Mesenchymal stem cell (in vitro differentiated cells and primary cell): ENCODE measurements at regions not wholly inside any gene's neighbourhood (a gene's known extent, or its start where the extent isn't known, plus 50 kb on each side); places are given as distances from the start of the nearest gene placed in this dataset.

Experiments used
- DNase-seq: peaks from one replicate; pipeline ENCODE4 v3.0.0-alpha.2; 2013
- H2AFZ ChIP-seq: one replicate; pipeline ENCODE4 v1.6.1; 2013; ENCODE audit warnings: low read depth, mild to moderate bottlenecking, control low read depth, inconsistent platforms, low read length, moderate library complexity
- H2AK5ac ChIP-seq: 2 replicates; pipeline ENCODE4 v1.6.1; 2013; ENCODE audit warnings: low read length, moderate library complexity, mild to moderate bottlenecking, inconsistent platforms; ENCODE audit not compliant: severe bottlenecking
- H2BK120ac ChIP-seq: one replicate; pipeline ENCODE4 v1.6.1; 2013; ENCODE audit warnings: low read depth, mild to moderate bottlenecking, inconsistent platforms, low read length, moderate library complexity
- H2BK12ac ChIP-seq, 2 experiments: one replicate each; pipeline ENCODE4 v1.6.1; 2013; ENCODE audit warnings: inconsistent platforms in 2 of 2, low read length in 2 of 2, mild to moderate bottlenecking in 2 of 2, moderate library complexity in 2 of 2, control low read depth in 1 of 2
- H2BK15ac ChIP-seq: one replicate; pipeline ENCODE4 v1.6.1; 2013; ENCODE audit warnings: mild to moderate bottlenecking, low read depth, inconsistent platforms; ENCODE audit not compliant: poor library complexity, severe bottlenecking
- H2BK5ac ChIP-seq: 2 replicates; pipeline ENCODE4 v1.6.1; 2013; ENCODE audit warnings: low read depth, mild to moderate bottlenecking, low read length, control low read depth, inconsistent platforms; ENCODE audit not compliant: poor library complexity, severe bottlenecking
- H3K14ac ChIP-seq, 2 experiments: one replicate each; pipeline ENCODE4 v1.6.1; 2013; ENCODE audit warnings: inconsistent platforms in 2 of 2, low read length in 2 of 2, control low read depth in 1 of 2, mild to moderate bottlenecking in 1 of 2, moderate library complexity in 1 of 2
- H3K18ac ChIP-seq, 2 experiments: one replicate each; pipeline ENCODE4 v1.6.1; 2013; ENCODE audit warnings: inconsistent platforms in 2 of 2, low read length in 2 of 2, control low read depth in 1 of 2, low read depth in 1 of 2, mild to moderate bottlenecking in 1 of 2
- H3K23ac ChIP-seq, 2 experiments: one replicate each; pipeline ENCODE4 v1.6.1; 2013; ENCODE audit warnings: inconsistent platforms in 2 of 2, low read length in 2 of 2, mild to moderate bottlenecking in 2 of 2, moderate library complexity in 2 of 2, control low read depth in 1 of 2
- H3K27ac ChIP-seq: 2 replicates; pipeline ENCODE4 v1.5.1; 2013; ENCODE audit warnings: mild to moderate bottlenecking, moderate library complexity, low read length, control low read depth, inconsistent platforms; ENCODE audit not compliant: poor library complexity, severe bottlenecking
- H3K27me3 ChIP-seq, 2 experiments: 2 replicates each; pipeline versions ENCODE4 v1.6.1 to v1.7.0; 2013; ENCODE audit warnings: low read length in 2 of 2, mild to moderate bottlenecking in 2 of 2, moderate library complexity in 2 of 2, control low read depth in 1 of 2, inconsistent platforms in 1 of 2; ENCODE audit not compliant: control insufficient read depth in 1 of 2, insufficient read depth in 1 of 2
- H3K36me3 ChIP-seq, 2 experiments: 2 replicates each; pipeline versions ENCODE4 v1.6.1 to v1.7.0; 2013; ENCODE audit warnings: low read length in 2 of 2, control low read depth in 1 of 2, inconsistent platforms in 1 of 2, low read depth in 1 of 2, mild to moderate bottlenecking in 1 of 2; ENCODE audit not compliant: insufficient read depth in 2 of 2, control insufficient read depth in 1 of 2
- H3K4ac ChIP-seq, 2 experiments: one replicate each; pipeline ENCODE4 v1.6.1; 2013; ENCODE audit warnings: inconsistent platforms in 2 of 2, low read length in 2 of 2, mild to moderate bottlenecking in 2 of 2, moderate library complexity in 2 of 2, control low read depth in 1 of 2, low read depth in 1 of 2
- H3K4me1 ChIP-seq: 2 replicates; pipeline ENCODE4 v1.6.1; 2013; ENCODE audit warnings: low read depth, low read length, control low read depth; ENCODE audit not compliant: control insufficient read depth, insufficient read depth
- H3K4me2 ChIP-seq: 2 replicates; pipeline ENCODE4 v1.6.1; 2013; ENCODE audit warnings: low read length, mild to moderate bottlenecking, inconsistent platforms; ENCODE audit not compliant: poor library complexity, severe bottlenecking
- H3K4me3 ChIP-seq, 2 experiments: 2 replicates each; pipeline versions ENCODE4 v1.5.1 to v1.7.0; 2013; ENCODE audit warnings: low read length in 2 of 2, mild to moderate bottlenecking in 2 of 2, control low read depth in 1 of 2, low read depth in 1 of 2; ENCODE audit not compliant: insufficient read depth in 1 of 2
- H3K79me1 ChIP-seq: replicated peaks from 2 replicates; pipeline ENCODE4 v1.6.1; 2013; ENCODE audit warnings: mild to moderate bottlenecking, control low read depth, low read length, inconsistent platforms; ENCODE audit not compliant: poor library complexity, severe bottlenecking
- H3K9ac ChIP-seq: 2 replicates; pipeline ENCODE4 v1.7.0; 2013; ENCODE audit warnings: mild to moderate bottlenecking, low read length, moderate library complexity
- H3K9me3 ChIP-seq: 2 replicates; pipeline ENCODE4 v1.7.0; 2013; ENCODE audit warnings: mild to moderate bottlenecking, low read length; ENCODE audit not compliant: control insufficient read depth
- H4K8ac ChIP-seq: one replicate; pipeline ENCODE4 v1.6.1; 2013; ENCODE audit warnings: inconsistent platforms, mild to moderate bottlenecking, low read length, moderate library complexity
- H4K91ac ChIP-seq: one replicate; pipeline ENCODE4 v1.6.1; 2013; ENCODE audit warnings: mild to moderate bottlenecking, low read length, inconsistent platforms
- WGBS: methylation state at CpG from one replicate; pipeline ENCODE4 v1.1.7; 2013; ENCODE audit warnings: mixed read lengths; 5-methylcytosine and 5-hydroxymethylcytosine counted together

DNA sequence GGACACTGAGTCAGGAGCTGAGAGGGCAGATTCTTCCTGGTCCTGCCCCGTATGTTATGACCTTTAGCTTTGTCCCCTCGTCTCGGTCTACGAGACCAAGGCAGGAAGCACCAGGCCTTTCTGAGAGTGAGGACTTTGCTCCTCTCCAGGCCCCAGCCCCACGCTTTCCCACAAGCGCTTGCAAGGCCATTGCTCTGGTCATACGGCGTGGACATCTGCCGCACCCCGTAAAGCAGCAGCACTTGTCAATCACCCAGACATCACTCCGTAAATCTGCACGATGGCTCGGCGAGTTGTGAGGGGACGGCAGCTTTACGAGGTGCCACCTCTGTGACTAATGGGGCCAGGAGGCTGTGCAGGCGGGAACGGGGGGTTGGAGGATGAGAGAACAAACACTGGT lies 100.8 kb upstream of the TWIST2 start:
- no peak overlapping the region for H3K4me2 ChIP-seq
- H3K4me1 ChIP-seq: peaks cover 2% of the 10 kb centered on the region
- H3K27ac ChIP-seq: no peak overlapping the region
- H4K91ac ChIP-seq: no peak overlapping the region
- no peak overlapping the region for H2BK15ac ChIP-seq
- peaks cover 28% of the 10 kb centered on the region for H3K9me3 ChIP-seq
- H3K4ac ChIP-seq: no peak overlapping the region
- no peak overlapping the region for H3K14ac ChIP-seq
- H2AK5ac ChIP-seq: no peak overlapping the region
- H3K9ac ChIP-seq: no peak overlapping the region
- no peak overlapping the region for H2AFZ ChIP-seq
- H3K4me3 ChIP-seq: no peak overlapping the region
- H3K36me3 ChIP-seq: no peaks in the 10 kb centered on the region
- H3K79me1 ChIP-seq: no peaks in the 10 kb centered on the region
- H4K8ac ChIP-seq: no peak overlapping the region
- no peak for DNase-seq
- no peak overlapping the region for H3K18ac ChIP-seq
- H3K23ac ChIP-seq: no peak overlapping the region
- no peak overlapping the region for H2BK12ac ChIP-seq
- 91% methylated on average over 18 of the region's 18 CpGs for WGBS
- no peak overlapping the region for H2BK5ac ChIP-seq
- H2BK120ac ChIP-seq: no peak overlapping the region
- H3K27me3 ChIP-seq: peaks cover 0 to 2% of the 10 kb centered on the region in 2 experiments

DNA sequence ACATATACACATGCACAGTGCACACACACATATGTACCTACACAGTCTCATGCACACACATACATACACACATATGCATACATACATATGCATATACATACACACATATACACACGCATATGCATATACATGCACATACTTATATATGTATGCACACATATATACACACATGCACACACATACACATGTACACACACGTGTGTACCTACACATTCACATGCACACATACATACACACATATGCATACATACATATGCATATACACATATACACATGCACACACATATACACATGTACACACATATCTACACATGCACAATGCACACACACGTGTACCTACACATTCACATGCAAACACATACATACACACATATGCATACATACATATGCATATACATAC lies 100.3 kb upstream of the TWIST2 start:
- 56% methylated on average over 3 of the region's 3 CpGs for WGBS
- Histone ChIP-seq H3K18ac (no peak overlapping the region), H2BK12ac (no peak overlapping the region)

DNA sequence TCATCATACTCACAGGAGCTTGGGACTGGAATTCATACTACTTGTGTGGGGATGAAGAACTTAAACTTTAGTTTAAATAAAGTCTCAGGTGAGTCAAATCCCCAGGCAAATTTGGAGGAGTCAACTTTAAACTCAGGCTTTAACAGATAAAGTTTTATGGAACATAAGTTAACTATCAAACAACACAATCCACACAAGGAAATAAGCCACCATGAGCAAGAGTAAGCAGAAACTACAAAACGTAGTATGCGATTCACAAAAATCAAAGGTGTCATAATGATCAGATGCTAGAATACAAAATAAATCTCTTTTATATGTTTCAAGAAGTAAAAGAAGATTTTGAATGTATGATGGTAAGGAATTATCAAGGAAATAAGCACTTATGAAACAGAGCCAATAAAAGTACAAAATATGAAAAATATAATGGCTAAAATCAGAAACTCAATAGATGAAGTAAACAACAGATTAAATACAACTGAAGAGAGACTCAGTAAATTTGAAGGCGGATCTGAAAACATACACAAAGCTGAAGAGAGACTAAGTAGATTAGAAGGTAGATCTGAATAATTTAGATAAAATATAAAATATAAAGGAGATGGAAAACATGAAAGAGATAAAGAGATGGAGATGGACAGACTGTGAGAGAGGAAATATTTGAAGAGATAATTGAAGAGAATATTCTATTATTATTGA lies 97.5 kb upstream of the TWIST2 start:
- Histone ChIP-seq H3K23ac (no peak overlapping the region), H4K91ac (no peak overlapping the region), H4K8ac (no peak overlapping the region), H2BK120ac (no peak overlapping the region), H3K4me3 (no peak overlapping the region), H3K4me2 (no peak overlapping the region), H3K9me3 (peaks cover 28% of the 10 kb centered on the region), H2BK12ac (no peak overlapping the region), H3K79me1 (no peaks in the 10 kb centered on the region), H3K27ac (no peak overlapping the region), H3K36me3 (no peaks in the 10 kb centered on the region), H3K4me1 (no peaks in the 10 kb centered on the region), H3K9ac (no peak overlapping the region), H2AFZ (no peak overlapping the region), H2AK5ac (no peak overlapping the region), H2BK15ac (no peak overlapping the region), H3K18ac (no peak overlapping the region), H3K4ac (no peak overlapping the region), H3K27me3 (peaks cover 0 to 2% of the 10 kb centered on the region in 2 experiments), H2BK5ac (no peak overlapping the region), H3K14ac (no peak overlapping the region)
- 86% methylated on average over 1 of the region's 3 CpGs for WGBS
- DNase-seq: no peak

More for the DNA sequence above, 100.3 kb upstream of the TWIST2 start:
- peaks cover 2% of the 10 kb centered on the region for H3K4me1 ChIP-seq
- no peak for DNase-seq
- no peak overlapping the region for H3K4me2 ChIP-seq
- no peaks in the 10 kb centered on the region for H3K79me1 ChIP-seq
- no peak overlapping the region for H3K4ac ChIP-seq
- H3K4me3 ChIP-seq: no peak overlapping the region
- H2BK5ac ChIP-seq: no peak overlapping the region
- no peak overlapping the region for H2BK120ac ChIP-seq
- no peaks in the 10 kb centered on the region for H3K36me3 ChIP-seq
- H2BK15ac ChIP-seq: no peak overlapping the region
- peaks cover 28% of the 10 kb centered on the region for H3K9me3 ChIP-seq
- H4K8ac ChIP-seq: no peak overlapping the region
- no peak overlapping the region for H3K9ac ChIP-seq
- H3K27ac ChIP-seq: no peak overlapping the region
- no peak overlapping the region for H2AFZ ChIP-seq
- H2AK5ac ChIP-seq: no peak overlapping the region
- no peak overlapping the region for H3K14ac ChIP-seq
- no peak overlapping the region for H3K23ac ChIP-seq
- H4K91ac ChIP-seq: no peak overlapping the region
- peaks cover 0 to 2% of the 10 kb centered on the region in 2 experiments for H3K27me3 ChIP-seq

DNA sequence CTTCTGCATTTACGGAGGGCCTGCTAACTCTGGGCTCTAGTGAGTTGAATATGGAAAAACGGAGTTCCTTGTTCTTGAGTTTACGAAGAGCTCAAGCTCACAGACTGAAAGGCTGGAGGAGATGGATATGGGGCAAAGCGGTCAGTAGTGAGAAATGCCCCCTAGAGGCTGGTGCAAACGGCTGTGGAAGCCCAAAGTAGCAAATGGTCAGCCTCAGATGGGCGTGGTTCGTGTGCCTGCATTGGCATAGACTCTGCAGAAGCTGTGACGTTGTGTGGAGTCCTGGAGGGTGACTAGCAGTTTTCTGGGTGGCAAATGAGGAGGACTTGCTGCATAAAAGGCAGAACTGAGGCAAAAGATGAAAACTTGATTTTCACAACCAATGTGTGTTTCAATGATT lies 93.6 kb upstream of the TWIST2 start:
- Histone ChIP-seq H3K14ac (no peak overlapping the region), H3K79me1 (no peaks in the 10 kb centered on the region), H2BK15ac (no peak overlapping the region), H3K9me3 (peaks cover 23% of the 10 kb centered on the region), H4K91ac (no peak overlapping the region), H3K4ac (no peak overlapping the region), H3K27me3 (no peaks in the 10 kb centered on the region), H3K27ac (no peak overlapping the region), H2AK5ac (no peak overlapping the region), H3K4me3 (no peak overlapping the region), H2BK5ac (no peak overlapping the region), H3K4me1 (no peaks in the 10 kb centered on the region), H2BK120ac (no peak overlapping the region), H3K36me3 (no peaks in the 10 kb centered on the region), H3K9ac (no peak overlapping the region), H3K23ac (no peak overlapping the region), H3K18ac (no peak overlapping the region), H2BK12ac (no peak overlapping the region), H4K8ac (no peak overlapping the region), H2AFZ (no peak overlapping the region), H3K4me2 (no peak overlapping the region)
- 69% methylated on average over 8 of the region's 8 CpGs for WGBS
- DNase-seq: no peak
